Peyer's patch (tissue), 4 donors: ENCODE measurements at regions not wholly inside any gene's neighbourhood (a gene's known extent, or its start where the extent isn't known, plus 50 kb on each side); places are given as distances from the start of the nearest gene placed in this dataset.

Experiments used
- DNase-seq, 3 donors: peaks; one replicate each; pipeline ENCODE4 v3.0.0-alpha.2; 2017 to 2019
- H3K27ac ChIP-seq, 4 donors: fragments of 200-600 bp; sonication (generic); one replicate each; pipeline ENCODE4 v1.5.1; 2016 to 2019
- H3K27me3 ChIP-seq, 2 donors: fragments of 200-600 bp; sonication (generic); one replicate each; pipeline ENCODE4 v1.5.1; 2019
- H3K36me3 ChIP-seq, 3 donors: fragments of 200-600 bp; sonication (generic); one replicate each; pipeline ENCODE4 v1.5.1; 2016 to 2019
- H3K4me1 ChIP-seq, 4 donors: fragments of 200-600 bp; sonication (generic); one replicate each; pipeline ENCODE4 v1.5.1; 2016 to 2019
- H3K4me3 ChIP-seq, 4 donors: fragments of 200-600 bp; sonication (generic); 1 replicate in 3 of 4; 2 replicates in 1 of 4; pipeline ENCODE4 v1.5.1; 2016 to 2019; ENCODE audit warnings: mild to moderate bottlenecking in 1 of 4
- H3K9me3 ChIP-seq, 4 donors: fragments of 200-600 bp; sonication (generic); one replicate each; pipeline ENCODE4 v1.5.1; 2016 to 2019; ENCODE audit warnings: mild to moderate bottlenecking in 1 of 4
- POLR2A ChIP-seq, 2 donors: fragments of 450-650 bp; IDR thresholded peaks; one replicate each; pipeline ENCODE4 v1.5.1; 2017; ENCODE audit warnings: antibody characterized with exemption in 2 of 2, mild to moderate bottlenecking in 2 of 2, moderate library complexity in 2 of 2
- TF ChIP-seq, protein P1 (sequence below), 6 experiments: fragments of 450-650 bp in 4 of 6; fragments of 200-600 bp in 2 of 6; sonication (generic) in 1 of 6; IDR thresholded peaks; one replicate each; pipeline ENCODE4 v1.5.1; 2017 to 2019; ENCODE audit warnings: antibody characterized with exemption in 6 of 6, mild to moderate bottlenecking in 3 of 6, moderate library complexity in 1 of 6

DNA sequence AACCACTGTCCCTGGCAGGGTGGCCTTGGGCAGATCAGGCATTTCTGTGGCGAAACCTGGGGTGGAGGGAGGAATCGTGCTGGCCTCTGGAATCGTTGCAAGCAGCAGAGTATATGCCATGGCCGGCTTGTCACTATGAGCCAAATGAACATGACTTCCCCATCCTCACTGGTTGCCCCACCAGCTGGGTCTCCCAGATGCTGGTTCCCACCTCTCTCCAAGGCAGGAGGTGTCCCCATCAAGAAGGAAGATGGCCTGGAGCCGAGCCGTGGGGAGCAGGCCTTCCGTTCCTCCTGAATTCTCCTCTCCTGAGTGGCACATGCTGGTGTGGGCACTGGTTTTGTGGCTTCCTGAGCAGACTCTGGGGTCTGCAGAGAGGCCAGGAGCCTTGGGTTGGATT is 60.2 kb upstream of the ACTRT2 start:
- no peak overlapping the region for H3K4me3 ChIP-seq

DNA sequence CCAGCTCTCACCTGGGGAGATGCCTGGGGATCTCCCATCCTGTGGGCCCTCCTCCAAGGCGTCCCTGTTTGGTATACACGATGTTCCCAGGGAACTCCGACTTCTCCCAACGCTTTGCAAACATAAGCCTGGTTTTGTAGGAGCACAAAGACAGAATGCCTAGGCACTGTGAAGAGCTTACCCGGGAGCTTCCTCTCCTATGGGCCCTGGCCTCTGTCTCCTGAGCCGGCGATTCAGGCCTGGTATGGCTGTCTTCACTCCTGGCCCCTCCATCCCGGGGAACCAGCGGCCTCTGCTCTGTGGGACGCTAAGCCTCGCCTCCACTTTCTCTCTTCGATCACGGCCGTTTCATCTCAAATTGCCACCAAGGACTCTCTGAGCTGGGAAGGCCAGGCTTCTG is 59.6 kb upstream of the ACTRT2 start:
- no peak overlapping the region for H3K27ac ChIP-seq
- H3K27me3 ChIP-seq: no peaks in the 10 kb centered on the region
- no peaks in the 10 kb centered on the region for H3K36me3 ChIP-seq
- peaks cover 0 to 6% (median 0%) of the 10 kb centered on the region in 4 donors for H3K9me3 ChIP-seq
- DNase-seq: peak in 1 of 3 donors; percentile 10
- no peak overlapping the region for H3K4me3 ChIP-seq
- H3K4me1 ChIP-seq: no peaks in the 10 kb centered on the region
- TF ChIP-seq, protein P1, sequence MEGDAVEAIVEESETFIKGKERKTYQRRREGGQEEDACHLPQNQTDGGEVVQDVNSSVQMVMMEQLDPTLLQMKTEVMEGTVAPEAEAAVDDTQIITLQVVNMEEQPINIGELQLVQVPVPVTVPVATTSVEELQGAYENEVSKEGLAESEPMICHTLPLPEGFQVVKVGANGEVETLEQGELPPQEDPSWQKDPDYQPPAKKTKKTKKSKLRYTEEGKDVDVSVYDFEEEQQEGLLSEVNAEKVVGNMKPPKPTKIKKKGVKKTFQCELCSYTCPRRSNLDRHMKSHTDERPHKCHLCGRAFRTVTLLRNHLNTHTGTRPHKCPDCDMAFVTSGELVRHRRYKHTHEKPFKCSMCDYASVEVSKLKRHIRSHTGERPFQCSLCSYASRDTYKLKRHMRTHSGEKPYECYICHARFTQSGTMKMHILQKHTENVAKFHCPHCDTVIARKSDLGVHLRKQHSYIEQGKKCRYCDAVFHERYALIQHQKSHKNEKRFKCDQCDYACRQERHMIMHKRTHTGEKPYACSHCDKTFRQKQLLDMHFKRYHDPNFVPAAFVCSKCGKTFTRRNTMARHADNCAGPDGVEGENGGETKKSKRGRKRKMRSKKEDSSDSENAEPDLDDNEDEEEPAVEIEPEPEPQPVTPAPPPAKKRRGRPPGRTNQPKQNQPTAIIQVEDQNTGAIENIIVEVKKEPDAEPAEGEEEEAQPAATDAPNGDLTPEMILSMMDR (IDR thresholded peaks at IDR 0.05): no peak
- TF ChIP-seq POLR2A (IDR thresholded peaks at IDR 0.05): no peak

More for the DNA sequence above, 60.2 kb upstream of the ACTRT2 start:
- peak in 1 of 3 donors; percentile 25 for DNase-seq
- H3K27ac ChIP-seq: no peak overlapping the region
- no peaks in the 10 kb centered on the region for H3K4me1 ChIP-seq
- no peaks in the 10 kb centered on the region for H3K36me3 ChIP-seq
- H3K9me3 ChIP-seq: peaks cover 0 to 6% (median 0%) of the 10 kb centered on the region in 4 donors
- no peak for TF ChIP-seq POLR2A (IDR thresholded peaks at IDR 0.05)
- TF ChIP-seq, protein P1 (IDR thresholded peaks at IDR 0.05): no peak
- no peaks in the 10 kb centered on the region for H3K27me3 ChIP-seq

DNA sequence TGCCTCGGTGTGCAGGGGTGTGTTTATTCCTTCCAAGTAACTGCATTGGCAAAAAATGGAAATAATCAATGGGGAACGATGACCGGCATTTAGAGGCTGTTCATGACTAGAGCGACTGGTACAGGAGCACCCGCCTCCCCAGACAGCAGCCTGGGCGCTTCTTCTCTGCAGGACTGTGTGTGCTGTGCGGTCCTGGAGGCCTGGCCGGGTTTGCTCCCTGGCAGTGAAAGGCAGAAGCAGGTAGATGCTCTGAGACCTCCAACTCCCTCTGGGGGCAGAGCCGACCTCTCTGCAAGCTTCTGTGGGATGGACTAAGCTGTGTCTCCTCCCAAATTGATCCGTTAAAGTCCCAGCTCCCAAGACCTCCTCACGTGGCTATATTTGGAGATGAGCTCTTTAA is 59.2 kb upstream of the ACTRT2 start:
- TF ChIP-seq, protein P1 (IDR thresholded peaks at IDR 0.05): no peak
- TF ChIP-seq POLR2A (IDR thresholded peaks at IDR 0.05): no peak
- Histone ChIP-seq H3K27ac (no peak overlapping the region), H3K9me3 (peaks cover 0 to 6% (median 0%) of the 10 kb centered on the region in 4 donors), H3K27me3 (no peaks in the 10 kb centered on the region), H3K36me3 (no peaks in the 10 kb centered on the region), H3K4me1 (no peaks in the 10 kb centered on the region), H3K4me3 (no peak overlapping the region)
- peak in 1 of 3 donors; percentile 19 for DNase-seq

GRCh38 chr1:2962541-2962940 is 58.7 kb upstream of the ACTRT2 start:
- no peaks in the 10 kb centered on the region for H3K27me3 ChIP-seq
- H3K4me1 ChIP-seq: no peaks in the 10 kb centered on the region
- H3K27ac ChIP-seq: no peak overlapping the region
- no peak overlapping the region for H3K4me3 ChIP-seq
- H3K9me3 ChIP-seq: peaks cover 0 to 6% (median 0%) of the 10 kb centered on the region in 4 donors
- DNase-seq: peak in 1 of 3 donors; percentile 14
- H3K36me3 ChIP-seq: no peaks in the 10 kb centered on the region
- TF ChIP-seq POLR2A (IDR thresholded peaks at IDR 0.05): no peak
- TF ChIP-seq, protein P1 (IDR thresholded peaks at IDR 0.05): no peak

DNA sequence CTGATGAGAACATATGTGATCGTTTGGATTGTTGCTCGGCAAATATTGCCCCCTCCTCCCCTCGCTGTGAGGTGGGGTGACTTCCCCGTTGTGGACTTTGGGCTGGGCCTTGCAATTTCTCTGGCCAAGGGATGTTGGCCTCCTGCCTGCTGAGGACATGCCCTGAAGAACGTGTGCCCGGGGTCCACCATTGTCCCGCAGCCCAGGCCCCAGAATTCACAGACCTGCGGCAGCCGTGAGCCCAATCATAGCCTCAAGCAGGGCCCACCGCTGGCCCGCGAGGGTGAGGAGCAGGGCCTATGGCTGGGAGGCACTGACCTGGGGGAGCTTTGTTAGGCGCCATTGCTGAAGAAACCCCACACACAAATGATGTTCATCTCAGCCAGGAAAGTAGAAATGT is 58.3 kb upstream of the ACTRT2 start:
- H3K9me3 ChIP-seq: peaks cover 0 to 3% (median 0%) of the 10 kb centered on the region in 4 donors
- H3K36me3 ChIP-seq: no peaks in the 10 kb centered on the region
- no peak overlapping the region for H3K4me3 ChIP-seq
- peak in 1 of 3 donors; percentile 24 for DNase-seq
- no peaks in the 10 kb centered on the region for H3K27me3 ChIP-seq
- no peak overlapping the region for H3K27ac ChIP-seq
- H3K4me1 ChIP-seq: no peaks in the 10 kb centered on the region
- TF ChIP-seq POLR2A (IDR thresholded peaks at IDR 0.05): no peak
- TF ChIP-seq, protein P1 (IDR thresholded peaks at IDR 0.05): no peak

- no peak for TF ChIP-seq POLR2A (IDR thresholded peaks at IDR 0.05)
- TF ChIP-seq, protein P1 (IDR thresholded peaks at IDR 0.05): no peak
- peak in 1 of 3 donors; percentile 10 for DNase-seq
- Histone ChIP-seq H3K9me3 (no peaks in the 10 kb centered on the region), H3K27ac (no peak overlapping the region), H3K27me3 (no peaks in the 10 kb centered on the region), H3K36me3 (no peaks in the 10 kb centered on the region), H3K4me3 (no peak overlapping the region), H3K4me1 (no peaks in the 10 kb centered on the region)
These were observed 55.6 kb upstream of the ACTRT2 start for GRCh38 chr1:2965676-2966075.
